ENCODE measurements at regions not wholly inside any gene's neighbourhood (a gene's known extent, or its start where the extent isn't known, plus 50 kb on each side); places are given as distances from the start of the nearest gene placed in this dataset.

GRCh38 chr15:31782951-31783350 lies 247.4 kb upstream of the CHRNA7 start:
- no peak overlapping the region for H3K4me3 ChIP-seq (replicated peaks in 1 of 3; ENCODE audit: insufficient read depth in 1 of 3, low read depth in 1 of 3, low read length in 3 of 3)
- no peaks in the 10 kb centered on the region for H3K36me3 ChIP-seq (ENCODE audit: control insufficient read depth in 2 of 2, extremely low read depth in 1 of 2, insufficient read depth in 2 of 2, low read length in 2 of 2)
- no peak overlapping the region for H3K4me2 ChIP-seq (ENCODE audit: insufficient read depth, low read length)
- no peak overlapping the region for H3K9ac ChIP-seq (replicated peaks; ENCODE audit: extremely low read depth, insufficient read depth, low read length)
- FAIRE-seq (no peak), DNase-seq (ENCODE audit: low read depth, low spot score) (no peak)
- H4K20me1 ChIP-seq (replicated peaks; ENCODE audit: control insufficient read depth, extremely low read depth, insufficient read depth, low read length) = no peaks in the 10 kb centered on the region
- ChIA-PET CTCF (no interaction called here), POLR2A (no interaction called here)
- BruUV-seq (replicated peaks) = no TSS peak
- no peaks in the 10 kb centered on the region for H3K4me1 ChIP-seq (ENCODE audit: control insufficient read depth, extremely low read depth, insufficient read depth, low read length)
- no peaks in the 10 kb centered on the region for H3K27me3 ChIP-seq (ENCODE audit: control insufficient read depth in 2 of 2, insufficient read depth in 2 of 2, low read length in 2 of 2)
- H2AFZ ChIP-seq (ENCODE audit: low read depth, low read length) = no peak overlapping the region
- no peak overlapping the region for H3K27ac ChIP-seq (ENCODE audit: insufficient read depth, low read depth, low read length)
- no peaks in the 10 kb centered on the region for H3K79me2 ChIP-seq (ENCODE audit: control insufficient read depth, insufficient read depth, low read length)
- dilution Hi-C loops (cut with MboI; ENCODE audit: extremely low pct_ligation_motif_present, low sequenced_read_pairs) (no loop called here), intact Hi-C loops (cut with micrococcal nuclease) (no loop called here)
- no peaks in the 10 kb centered on the region for H3K9me1 ChIP-seq (replicated peaks; ENCODE audit: control insufficient read depth, extremely low read depth, insufficient read depth, low read length)
- peaks cover 3% of the 10 kb centered on the region for H3K9me3 ChIP-seq (replicated peaks; ENCODE audit: control insufficient read depth, insufficient read depth, low read length)
- TF ChIP-seq MAX (IDR thresholded peaks at IDR 0.05; ENCODE audit: insufficient read depth, insufficient read length) (no peak), POLR2AphosphoS5 (IDR thresholded peaks at IDR 0.05; ENCODE audit: insufficient read depth, low read depth, low read length) (no peak), GATA2 (IDR thresholded peaks at IDR 0.05; ENCODE audit: insufficient read depth, insufficient read length, low read depth, low read length) (no peak), JUN (IDR thresholded peaks at IDR 0.05; ENCODE audit: borderline replicate concordance, insufficient read depth, insufficient read length, low read depth) (no peak), EZH2 (IDR thresholded peaks at IDR 0.05; ENCODE audit: borderline replicate concordance, low read depth, low read length, severe bottlenecking) (no peak), FOS (IDR thresholded peaks at IDR 0.05; ENCODE audit: borderline replicate concordance, insufficient read depth, low read length) (no peak), CTCF (IDR thresholded peaks at IDR 0.05; ENCODE audit: extremely low read depth in 1 of 2, insufficient read depth in 1 of 2, low read depth in 1 of 2, low read length in 2 of 2) (no peak), MYC (IDR thresholded peaks at IDR 0.05; ENCODE audit: low read depth, low read length) (no peak), POLR2A (IDR thresholded peaks at IDR 0.05; ENCODE audit: low read depth, low read length) (no peak)

Measured in endothelial cell of umbilical vein (primary cell).